ENCODE measurements at regions not wholly inside any gene's neighbourhood (a gene's known extent, or its start where the extent isn't known, plus 50 kb on each side); places are given as distances from the start of the nearest gene placed in this dataset.

DNA sequence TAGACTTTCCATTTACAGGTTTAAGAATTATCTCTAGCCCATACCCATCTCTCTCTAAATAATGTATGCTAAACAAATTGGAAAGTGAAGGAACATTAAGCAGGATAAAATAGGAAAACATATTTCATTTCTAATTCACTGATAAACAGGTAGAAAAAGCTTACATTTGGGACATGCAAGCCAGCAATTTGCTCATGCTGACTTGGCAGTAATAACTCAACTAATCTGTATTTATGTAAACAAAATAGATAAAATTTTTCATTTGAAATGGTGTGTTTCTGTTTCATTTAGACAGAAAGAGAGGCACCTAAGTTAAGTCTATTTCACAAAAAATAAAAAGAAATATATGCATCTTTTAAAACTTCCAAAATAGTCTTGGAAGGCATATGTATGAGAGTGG lies 877.3 kb upstream of the LRRTM1 start:
- TF ChIP-seq GATA2 (CRISPR knock-in tag; IDR thresholded peaks at IDR 0.05) = no peak
- TF ChIP-seq, protein P1, sequence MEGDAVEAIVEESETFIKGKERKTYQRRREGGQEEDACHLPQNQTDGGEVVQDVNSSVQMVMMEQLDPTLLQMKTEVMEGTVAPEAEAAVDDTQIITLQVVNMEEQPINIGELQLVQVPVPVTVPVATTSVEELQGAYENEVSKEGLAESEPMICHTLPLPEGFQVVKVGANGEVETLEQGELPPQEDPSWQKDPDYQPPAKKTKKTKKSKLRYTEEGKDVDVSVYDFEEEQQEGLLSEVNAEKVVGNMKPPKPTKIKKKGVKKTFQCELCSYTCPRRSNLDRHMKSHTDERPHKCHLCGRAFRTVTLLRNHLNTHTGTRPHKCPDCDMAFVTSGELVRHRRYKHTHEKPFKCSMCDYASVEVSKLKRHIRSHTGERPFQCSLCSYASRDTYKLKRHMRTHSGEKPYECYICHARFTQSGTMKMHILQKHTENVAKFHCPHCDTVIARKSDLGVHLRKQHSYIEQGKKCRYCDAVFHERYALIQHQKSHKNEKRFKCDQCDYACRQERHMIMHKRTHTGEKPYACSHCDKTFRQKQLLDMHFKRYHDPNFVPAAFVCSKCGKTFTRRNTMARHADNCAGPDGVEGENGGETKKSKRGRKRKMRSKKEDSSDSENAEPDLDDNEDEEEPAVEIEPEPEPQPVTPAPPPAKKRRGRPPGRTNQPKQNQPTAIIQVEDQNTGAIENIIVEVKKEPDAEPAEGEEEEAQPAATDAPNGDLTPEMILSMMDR (IDR thresholded peaks at IDR 0.05 in 2 of 3, conservative IDR thresholded peaks at IDR 0.05 in 1 of 3; ENCODE audit: insufficient read depth in 2 of 3, low read depth in 1 of 3, low read length in 3 of 3) = no peak
- TF ChIP-seq, protein P2, sequence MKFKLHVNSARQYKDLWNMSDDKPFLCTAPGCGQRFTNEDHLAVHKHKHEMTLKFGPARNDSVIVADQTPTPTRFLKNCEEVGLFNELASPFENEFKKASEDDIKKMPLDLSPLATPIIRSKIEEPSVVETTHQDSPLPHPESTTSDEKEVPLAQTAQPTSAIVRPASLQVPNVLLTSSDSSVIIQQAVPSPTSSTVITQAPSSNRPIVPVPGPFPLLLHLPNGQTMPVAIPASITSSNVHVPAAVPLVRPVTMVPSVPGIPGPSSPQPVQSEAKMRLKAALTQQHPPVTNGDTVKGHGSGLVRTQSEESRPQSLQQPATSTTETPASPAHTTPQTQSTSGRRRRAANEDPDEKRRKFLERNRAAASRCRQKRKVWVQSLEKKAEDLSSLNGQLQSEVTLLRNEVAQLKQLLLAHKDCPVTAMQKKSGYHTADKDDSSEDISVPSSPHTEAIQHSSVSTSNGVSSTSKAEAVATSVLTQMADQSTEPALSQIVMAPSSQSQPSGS (CRISPR knock-in tag; IDR thresholded peaks at IDR 0.05) = no peak
- TF ChIP-seq, protein P3, sequence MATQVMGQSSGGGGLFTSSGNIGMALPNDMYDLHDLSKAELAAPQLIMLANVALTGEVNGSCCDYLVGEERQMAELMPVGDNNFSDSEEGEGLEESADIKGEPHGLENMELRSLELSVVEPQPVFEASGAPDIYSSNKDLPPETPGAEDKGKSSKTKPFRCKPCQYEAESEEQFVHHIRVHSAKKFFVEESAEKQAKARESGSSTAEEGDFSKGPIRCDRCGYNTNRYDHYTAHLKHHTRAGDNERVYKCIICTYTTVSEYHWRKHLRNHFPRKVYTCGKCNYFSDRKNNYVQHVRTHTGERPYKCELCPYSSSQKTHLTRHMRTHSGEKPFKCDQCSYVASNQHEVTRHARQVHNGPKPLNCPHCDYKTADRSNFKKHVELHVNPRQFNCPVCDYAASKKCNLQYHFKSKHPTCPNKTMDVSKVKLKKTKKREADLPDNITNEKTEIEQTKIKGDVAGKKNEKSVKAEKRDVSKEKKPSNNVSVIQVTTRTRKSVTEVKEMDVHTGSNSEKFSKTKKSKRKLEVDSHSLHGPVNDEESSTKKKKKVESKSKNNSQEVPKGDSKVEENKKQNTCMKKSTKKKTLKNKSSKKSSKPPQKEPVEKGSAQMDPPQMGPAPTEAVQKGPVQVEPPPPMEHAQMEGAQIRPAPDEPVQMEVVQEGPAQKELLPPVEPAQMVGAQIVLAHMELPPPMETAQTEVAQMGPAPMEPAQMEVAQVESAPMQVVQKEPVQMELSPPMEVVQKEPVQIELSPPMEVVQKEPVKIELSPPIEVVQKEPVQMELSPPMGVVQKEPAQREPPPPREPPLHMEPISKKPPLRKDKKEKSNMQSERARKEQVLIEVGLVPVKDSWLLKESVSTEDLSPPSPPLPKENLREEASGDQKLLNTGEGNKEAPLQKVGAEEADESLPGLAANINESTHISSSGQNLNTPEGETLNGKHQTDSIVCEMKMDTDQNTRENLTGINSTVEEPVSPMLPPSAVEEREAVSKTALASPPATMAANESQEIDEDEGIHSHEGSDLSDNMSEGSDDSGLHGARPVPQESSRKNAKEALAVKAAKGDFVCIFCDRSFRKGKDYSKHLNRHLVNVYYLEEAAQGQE (IDR thresholded peaks at IDR 0.05; ENCODE audit: borderline replicate concordance) = no peak
- TF ChIP-seq, protein P3 (CRISPR knock-in tag; IDR thresholded peaks at IDR 0.05; ENCODE audit: low read depth) = no peak
- TF ChIP-seq ZNF134 (CRISPR knock-in tag; conservative IDR thresholded peaks at IDR 0.05) = no peak
- no peak for TF ChIP-seq RAD21 (CRISPR knock-in tag; conservative IDR thresholded peaks at IDR 0.05 in 1 of 2, IDR thresholded peaks at IDR 0.05 in 1 of 2)
- no peak for TF ChIP-seq KDM5B (IDR thresholded peaks at IDR 0.05; ENCODE audit: insufficient replicate concordance, low read depth, low read length)
- no peak for TF ChIP-seq NFIC (IDR thresholded peaks at IDR 0.05)
- TF ChIP-seq EZH2 (IDR thresholded peaks at IDR 0.05; ENCODE audit: borderline replicate concordance, low read depth, low read length) = no peak
- TF ChIP-seq, protein P4, sequence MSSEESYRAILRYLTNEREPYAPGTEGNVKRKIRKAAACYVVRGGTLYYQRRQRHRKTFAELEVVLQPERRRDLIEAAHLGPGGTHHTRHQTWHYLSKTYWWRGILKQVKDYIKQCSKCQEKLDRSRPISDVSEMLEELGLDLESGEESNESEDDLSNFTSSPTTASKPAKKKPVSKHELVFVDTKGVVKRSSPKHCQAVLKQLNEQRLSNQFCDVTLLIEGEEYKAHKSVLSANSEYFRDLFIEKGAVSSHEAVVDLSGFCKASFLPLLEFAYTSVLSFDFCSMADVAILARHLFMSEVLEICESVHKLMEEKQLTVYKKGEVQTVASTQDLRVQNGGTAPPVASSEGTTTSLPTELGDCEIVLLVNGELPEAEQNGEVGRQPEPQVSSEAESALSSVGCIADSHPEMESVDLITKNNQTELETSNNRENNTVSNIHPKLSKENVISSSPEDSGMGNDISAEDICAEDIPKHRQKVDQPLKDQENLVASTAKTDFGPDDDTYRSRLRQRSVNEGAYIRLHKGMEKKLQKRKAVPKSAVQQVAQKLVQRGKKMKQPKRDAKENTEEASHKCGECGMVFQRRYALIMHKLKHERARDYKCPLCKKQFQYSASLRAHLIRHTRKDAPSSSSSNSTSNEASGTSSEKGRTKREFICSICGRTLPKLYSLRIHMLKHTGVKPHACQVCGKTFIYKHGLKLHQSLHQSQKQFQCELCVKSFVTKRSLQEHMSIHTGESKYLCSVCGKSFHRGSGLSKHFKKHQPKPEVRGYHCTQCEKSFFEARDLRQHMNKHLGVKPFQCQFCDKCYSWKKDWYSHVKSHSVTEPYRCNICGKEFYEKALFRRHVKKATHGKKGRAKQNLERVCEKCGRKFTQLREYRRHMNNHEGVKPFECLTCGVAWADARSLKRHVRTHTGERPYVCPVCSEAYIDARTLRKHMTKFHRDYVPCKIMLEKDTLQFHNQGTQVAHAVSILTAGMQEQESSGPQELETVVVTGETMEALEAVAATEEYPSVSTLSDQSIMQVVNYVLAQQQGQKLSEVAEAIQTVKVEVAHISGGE (CRISPR knock-in tag; IDR thresholded peaks at IDR 0.05) = no peak
- TF ChIP-seq ZZZ3 (IDR thresholded peaks at IDR 0.05) = no peak
